ENCODE measurements at regions not wholly inside any gene's neighbourhood (a gene's known extent, or its start where the extent isn't known, plus 50 kb on each side); places are given as distances from the start of the nearest gene placed in this dataset.

DNA sequence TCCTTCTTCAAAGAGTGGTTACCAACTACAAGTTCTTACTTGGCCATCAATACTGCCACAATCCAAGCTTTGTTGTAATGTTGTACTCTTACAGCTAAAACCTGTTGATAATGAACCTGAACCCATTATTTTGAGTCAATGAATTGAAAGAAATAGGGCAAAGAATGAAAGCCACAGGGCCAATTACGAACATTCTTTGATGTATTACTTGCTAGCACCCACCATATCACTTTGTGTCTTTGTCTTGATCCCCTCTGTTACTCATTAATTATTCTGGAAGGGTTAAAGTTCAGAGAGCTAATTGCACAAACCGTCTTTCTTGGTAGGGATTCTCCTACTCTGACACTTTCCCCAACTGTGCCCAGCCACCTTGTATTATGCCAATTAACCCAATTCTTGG, 53.2 kb upstream of the TFEC start:
- WGBS, 3 donors, result 11 to 45% (median 30%) methylated on average over 2 of the region's 2 CpGs
- Histone ChIP-seq H3K27me3 (ENCODE audit: control insufficient read depth in 3 of 3, insufficient read depth in 3 of 3, low read length in 3 of 3) (no peaks in the 10 kb centered on the region), H3K27ac (ENCODE audit: low read depth in 1 of 3, low read length in 2 of 3) (no peak overlapping the region), H3K4me1 (ENCODE audit: control insufficient read depth in 3 of 3, insufficient read depth in 2 of 3, low read depth in 1 of 3, low read length in 2 of 3) (no peaks in the 10 kb centered on the region), H3K36me3 (ENCODE audit: control insufficient read depth in 3 of 3, insufficient read depth in 2 of 3, low read depth in 1 of 3, low read length in 3 of 3) (no peaks in the 10 kb centered on the region), H3K4me3 (ENCODE audit: low read depth in 1 of 3, low read length in 3 of 3) (no peak overlapping the region), H3K9me3 (ENCODE audit: control insufficient read depth in 2 of 2, insufficient read depth in 1 of 2, low read depth in 1 of 2, low read length in 1 of 2) (no peaks in the 10 kb centered on the region)
- peak in 1 of 2 donors; percentile 13 for DNase-seq
- no peak for FAIRE-seq

DNA sequence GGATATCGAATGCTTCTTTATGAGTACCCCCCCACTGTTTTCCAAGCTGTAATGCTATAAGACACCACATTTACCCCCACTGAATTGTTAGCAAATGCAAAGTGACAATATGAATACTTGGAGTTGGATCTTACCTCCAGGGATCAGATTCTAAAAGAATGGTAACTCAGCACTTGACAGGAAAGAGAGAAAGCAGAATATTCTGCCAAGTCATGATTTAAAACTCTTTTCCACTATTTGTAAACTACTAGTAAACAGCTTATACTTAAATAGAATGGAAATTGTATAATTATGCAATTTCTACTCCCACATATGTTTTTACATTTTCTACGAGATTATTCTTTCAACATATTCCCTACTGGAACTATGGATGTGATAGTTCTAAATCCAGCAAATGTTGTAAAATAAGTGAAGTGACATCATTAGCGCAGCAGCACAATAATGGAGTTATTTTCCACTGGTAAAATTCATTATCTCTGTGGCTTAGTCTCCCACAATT, 56.0 kb upstream of the TFEC start:
- DNase-seq (no peak), FAIRE-seq (no peak)
- Histone ChIP-seq H3K4me1 (ENCODE audit: control insufficient read depth in 3 of 3, insufficient read depth in 2 of 3, low read depth in 1 of 3, low read length in 2 of 3) (no peaks in the 10 kb centered on the region), H3K27ac (ENCODE audit: low read depth in 1 of 3, low read length in 2 of 3) (no peak overlapping the region), H3K27me3 (ENCODE audit: control insufficient read depth in 3 of 3, insufficient read depth in 3 of 3, low read length in 3 of 3) (no peaks in the 10 kb centered on the region), H3K36me3 (ENCODE audit: control insufficient read depth in 3 of 3, insufficient read depth in 2 of 3, low read depth in 1 of 3, low read length in 3 of 3) (no peaks in the 10 kb centered on the region), H3K4me3 (ENCODE audit: low read depth in 1 of 3, low read length in 3 of 3) (no peak overlapping the region), H3K9me3 (ENCODE audit: control insufficient read depth in 2 of 2, insufficient read depth in 1 of 2, low read depth in 1 of 2, low read length in 1 of 2) (peaks cover 0 to 7% of the 10 kb centered on the region in 2 donors)
- 77 to 90% (median 84%) methylated on average over 3 of the region's 3 CpGs for WGBS, 3 donors

DNA sequence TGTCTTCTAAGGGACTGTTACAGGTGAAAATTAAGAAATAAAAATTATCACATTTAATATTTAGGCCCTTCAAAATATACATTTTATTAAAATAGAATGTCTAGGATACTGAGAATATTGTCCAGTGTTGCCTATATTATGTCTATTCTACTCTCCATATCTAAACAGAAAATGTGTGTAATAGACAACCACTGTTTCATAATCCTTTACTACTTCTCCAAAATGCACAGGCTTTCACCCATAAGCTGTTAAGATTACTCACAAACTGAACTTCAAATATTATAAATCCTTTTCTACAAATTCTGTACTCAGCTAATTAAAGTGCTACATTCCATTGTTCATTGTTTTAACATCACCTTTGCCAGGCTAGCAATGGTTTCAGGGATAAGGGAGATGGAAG, 56.7 kb upstream of the TFEC start:
- no peak overlapping the region for H3K27ac ChIP-seq (ENCODE audit: low read depth in 1 of 3, low read length in 2 of 3)
- DNase-seq (no peak), FAIRE-seq (no peak)
- peaks cover 0 to 7% of the 10 kb centered on the region in 2 donors for H3K9me3 ChIP-seq (ENCODE audit: control insufficient read depth in 2 of 2, insufficient read depth in 1 of 2, low read depth in 1 of 2, low read length in 1 of 2)
- no peaks in the 10 kb centered on the region for H3K27me3 ChIP-seq (ENCODE audit: control insufficient read depth in 3 of 3, insufficient read depth in 3 of 3, low read length in 3 of 3)
- H3K36me3 ChIP-seq (ENCODE audit: control insufficient read depth in 3 of 3, insufficient read depth in 2 of 3, low read depth in 1 of 3, low read length in 3 of 3), result no peaks in the 10 kb centered on the region
- H3K4me3 ChIP-seq (ENCODE audit: low read depth in 1 of 3, low read length in 3 of 3), result no peak overlapping the region
- H3K4me1 ChIP-seq (ENCODE audit: control insufficient read depth in 3 of 3, insufficient read depth in 2 of 3, low read depth in 1 of 3, low read length in 2 of 3), result no peaks in the 10 kb centered on the region

DNA sequence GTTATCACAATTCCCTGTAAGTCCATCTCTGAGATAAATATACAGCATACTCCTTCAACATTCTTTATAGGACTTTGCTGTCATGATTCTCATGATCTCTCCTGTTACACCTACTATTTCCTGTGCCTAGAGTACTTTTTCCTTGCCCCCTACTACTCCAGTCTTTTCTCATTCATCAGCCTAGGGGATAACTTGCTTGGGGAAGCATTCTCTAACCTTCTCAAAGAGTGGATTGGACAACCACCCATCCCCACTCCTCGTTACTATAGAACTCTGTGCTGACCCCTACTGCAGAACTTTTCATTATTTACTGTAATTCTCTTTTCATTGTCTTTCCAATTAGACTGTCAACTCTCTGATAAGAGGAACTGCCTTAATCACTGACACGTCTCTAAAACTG, 57.4 kb upstream of the TFEC start:
- no peak overlapping the region for H3K4me3 ChIP-seq (ENCODE audit: low read depth in 1 of 3, low read length in 3 of 3)
- 57 to 66% (median 58%) methylated on average over 2 of the region's 2 CpGs for WGBS, 3 donors
- FAIRE-seq (no peak), DNase-seq (no peak)
- H3K4me1 ChIP-seq (ENCODE audit: control insufficient read depth in 3 of 3, insufficient read depth in 2 of 3, low read depth in 1 of 3, low read length in 2 of 3), result no peaks in the 10 kb centered on the region
- H3K9me3 ChIP-seq (ENCODE audit: control insufficient read depth in 2 of 2, insufficient read depth in 1 of 2, low read depth in 1 of 2, low read length in 1 of 2), result peaks cover 0 to 7% of the 10 kb centered on the region in 2 donors
- H3K27me3 ChIP-seq (ENCODE audit: control insufficient read depth in 3 of 3, insufficient read depth in 3 of 3, low read length in 3 of 3), result no peaks in the 10 kb centered on the region
- H3K36me3 ChIP-seq (ENCODE audit: control insufficient read depth in 3 of 3, insufficient read depth in 2 of 3, low read depth in 1 of 3, low read length in 3 of 3), result no peaks in the 10 kb centered on the region
- no peak overlapping the region for H3K27ac ChIP-seq (ENCODE audit: low read depth in 1 of 3, low read length in 2 of 3)

DNA sequence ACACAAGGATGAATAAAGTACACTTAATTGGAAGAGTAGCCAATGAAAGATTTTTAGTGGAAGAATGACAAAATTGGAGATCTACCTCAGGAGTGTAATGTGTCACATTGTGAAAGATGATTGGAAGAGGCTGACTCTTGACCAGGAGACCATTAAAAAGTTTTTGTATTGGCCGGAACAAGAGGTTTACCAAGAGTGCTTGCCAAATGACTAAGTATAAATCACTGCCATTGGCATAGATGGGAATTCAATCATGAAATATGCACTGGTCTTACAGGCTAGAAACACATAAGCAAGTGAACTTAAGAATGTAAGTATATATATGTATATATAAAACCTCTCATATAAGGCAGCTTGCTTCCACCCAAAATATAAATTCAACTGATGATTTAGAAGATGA, 58.7 kb upstream of the TFEC start:
- H3K36me3 ChIP-seq (ENCODE audit: control insufficient read depth in 3 of 3, insufficient read depth in 2 of 3, low read depth in 1 of 3, low read length in 3 of 3), result no peaks in the 10 kb centered on the region
- H3K27ac ChIP-seq (ENCODE audit: low read depth in 1 of 3, low read length in 2 of 3), result no peak overlapping the region
- no peak for FAIRE-seq
- DNase-seq, result no peak
- WGBS, 3 donors, result 91 to 98% (median 94%) methylated on average over 1 of the region's 1 CpG
- peaks cover 0 to 7% of the 10 kb centered on the region in 2 donors for H3K9me3 ChIP-seq (ENCODE audit: control insufficient read depth in 2 of 2, insufficient read depth in 1 of 2, low read depth in 1 of 2, low read length in 1 of 2)
- no peak overlapping the region for H3K4me3 ChIP-seq (ENCODE audit: low read depth in 1 of 3, low read length in 3 of 3)
- no peaks in the 10 kb centered on the region for H3K27me3 ChIP-seq (ENCODE audit: control insufficient read depth in 3 of 3, insufficient read depth in 3 of 3, low read length in 3 of 3)
- H3K4me1 ChIP-seq (ENCODE audit: control insufficient read depth in 3 of 3, insufficient read depth in 2 of 3, low read depth in 1 of 3, low read length in 2 of 3), result no peaks in the 10 kb centered on the region

DNA sequence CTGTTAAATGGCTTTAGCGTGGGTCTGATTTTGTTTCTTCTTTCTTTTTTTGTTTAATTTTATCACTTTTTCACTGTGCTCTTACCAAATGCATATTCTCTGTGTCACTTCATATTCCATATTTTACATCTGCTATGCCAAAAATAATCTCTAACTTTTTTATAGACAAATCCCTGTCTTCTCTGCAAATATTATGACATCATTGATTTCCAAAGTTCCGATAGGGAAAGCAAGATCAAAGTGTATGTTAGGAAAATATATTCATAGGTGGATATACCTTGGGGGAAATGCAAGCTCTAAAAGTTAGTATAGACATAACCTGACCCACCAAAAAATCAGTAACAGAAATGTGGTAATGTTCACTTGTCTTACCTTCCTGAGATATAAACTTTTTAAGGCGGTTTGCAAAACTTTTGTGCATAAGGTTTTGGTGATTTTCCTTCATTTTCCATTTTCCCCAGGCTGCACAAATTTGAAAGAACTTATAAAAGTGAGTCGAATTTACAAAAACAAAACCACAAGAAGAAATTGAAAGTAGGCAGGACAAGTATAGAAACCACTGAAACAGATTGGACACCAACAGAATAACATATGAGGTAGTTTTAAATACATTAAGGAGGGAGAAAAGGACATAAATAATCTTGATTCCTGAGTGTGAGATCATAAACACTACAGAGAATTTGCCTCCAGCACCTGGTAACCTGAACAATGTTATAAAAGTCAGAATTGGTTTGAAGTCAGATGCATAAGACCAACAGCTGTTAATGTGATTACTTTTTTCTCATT, 63.1 kb upstream of the TFEC start:
- H3K4me3 ChIP-seq (ENCODE audit: low read depth in 1 of 3, low read length in 3 of 3), result no peak overlapping the region
- H3K27ac ChIP-seq (ENCODE audit: low read depth in 1 of 3, low read length in 2 of 3), result no peak overlapping the region
- no peak for FAIRE-seq
- peaks cover 0 to 7% of the 10 kb centered on the region in 2 donors for H3K9me3 ChIP-seq (ENCODE audit: control insufficient read depth in 2 of 2, insufficient read depth in 1 of 2, low read depth in 1 of 2, low read length in 1 of 2)
- no peaks in the 10 kb centered on the region for H3K36me3 ChIP-seq (ENCODE audit: control insufficient read depth in 3 of 3, insufficient read depth in 2 of 3, low read depth in 1 of 3, low read length in 3 of 3)
- WGBS, 3 donors, result 75 to 80% (median 76%) methylated on average over 4 of the region's 4 CpGs
- no peaks in the 10 kb centered on the region for H3K27me3 ChIP-seq (ENCODE audit: control insufficient read depth in 3 of 3, insufficient read depth in 3 of 3, low read length in 3 of 3)
- no peak for DNase-seq
- H3K4me1 ChIP-seq (ENCODE audit: control insufficient read depth in 3 of 3, insufficient read depth in 2 of 3, low read depth in 1 of 3, low read length in 2 of 3), result no peaks in the 10 kb centered on the region

DNA sequence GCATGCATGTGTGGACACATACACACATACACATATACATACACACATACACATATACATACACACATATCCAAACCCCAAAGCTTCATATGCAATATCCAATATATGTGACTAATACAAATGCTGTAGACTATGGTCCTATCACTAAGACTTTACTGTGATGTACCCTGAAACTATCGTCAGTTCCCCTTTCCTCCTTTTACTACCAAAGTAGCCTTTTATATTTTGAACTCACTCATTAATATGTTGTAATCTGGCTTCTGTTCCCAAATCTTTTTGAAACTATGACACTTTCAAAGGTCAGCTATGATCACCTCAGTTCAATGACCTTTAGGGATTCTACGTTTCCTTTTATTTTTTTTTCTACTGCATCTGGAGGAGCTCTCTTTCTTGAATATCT, 64.8 kb upstream of the TFEC start:
- no peak overlapping the region for H3K27ac ChIP-seq (ENCODE audit: low read depth in 1 of 3, low read length in 2 of 3)
- peaks cover 0 to under 1% of the 10 kb centered on the region in 2 donors for H3K9me3 ChIP-seq (ENCODE audit: control insufficient read depth in 2 of 2, insufficient read depth in 1 of 2, low read depth in 1 of 2, low read length in 1 of 2)
- WGBS, 3 donors, result 64 to 81% (median 74%) methylated on average over 2 of the region's 2 CpGs
- FAIRE-seq (no peak), DNase-seq (no peak)
- H3K36me3 ChIP-seq (ENCODE audit: control insufficient read depth in 3 of 3, insufficient read depth in 2 of 3, low read depth in 1 of 3, low read length in 3 of 3), result no peaks in the 10 kb centered on the region
- no peak overlapping the region for H3K4me3 ChIP-seq (ENCODE audit: low read depth in 1 of 3, low read length in 3 of 3)
- no peaks in the 10 kb centered on the region for H3K4me1 ChIP-seq (ENCODE audit: control insufficient read depth in 3 of 3, insufficient read depth in 2 of 3, low read depth in 1 of 3, low read length in 2 of 3)
- no peaks in the 10 kb centered on the region for H3K27me3 ChIP-seq (ENCODE audit: control insufficient read depth in 3 of 3, insufficient read depth in 3 of 3, low read length in 3 of 3)

DNA sequence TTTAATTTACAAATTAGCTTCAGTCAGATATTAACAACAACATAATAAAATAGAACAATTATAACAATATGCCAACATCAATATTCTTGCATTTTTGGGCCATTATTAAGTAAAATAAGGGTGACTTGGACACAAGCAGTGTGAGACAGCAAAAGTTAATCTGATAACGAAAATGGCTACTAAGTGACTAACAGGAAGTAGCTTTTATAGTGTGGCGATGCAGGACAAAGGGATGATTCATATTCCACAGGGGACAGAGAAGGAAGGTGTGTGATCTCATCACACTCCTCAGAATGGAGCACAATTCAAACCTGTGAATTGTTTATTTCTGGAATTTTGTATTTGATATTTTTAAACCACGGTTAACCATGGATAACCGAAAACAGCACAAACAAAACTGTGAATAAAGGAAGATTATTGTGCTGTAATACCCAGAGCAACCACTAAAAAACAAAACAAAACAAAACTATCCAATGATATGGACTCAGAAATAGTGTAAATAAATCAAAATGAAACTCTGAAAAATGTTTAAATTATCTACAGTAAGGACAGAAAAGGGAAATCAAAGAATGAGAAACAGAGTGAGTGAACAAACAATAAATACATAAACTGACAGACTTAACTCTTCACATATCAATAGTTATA, 66.9 kb upstream of the TFEC start:
- no peaks in the 10 kb centered on the region for H3K27me3 ChIP-seq (ENCODE audit: control insufficient read depth in 3 of 3, insufficient read depth in 3 of 3, low read length in 3 of 3)
- 46 to 61% (median 50%) methylated on average over 4 of the region's 4 CpGs for WGBS, 3 donors
- DNase-seq (peak in 1 of 2 donors; percentile 12), FAIRE-seq (no peak)
- H3K27ac ChIP-seq (ENCODE audit: low read depth in 1 of 3, low read length in 2 of 3), result no peak overlapping the region
- H3K36me3 ChIP-seq (ENCODE audit: control insufficient read depth in 3 of 3, insufficient read depth in 2 of 3, low read depth in 1 of 3, low read length in 3 of 3), result no peaks in the 10 kb centered on the region
- no peak overlapping the region for H3K4me3 ChIP-seq (ENCODE audit: low read depth in 1 of 3, low read length in 3 of 3)
- H3K9me3 ChIP-seq (ENCODE audit: control insufficient read depth in 2 of 2, insufficient read depth in 1 of 2, low read depth in 1 of 2, low read length in 1 of 2), result no peaks in the 10 kb centered on the region
- H3K4me1 ChIP-seq (ENCODE audit: control insufficient read depth in 3 of 3, insufficient read depth in 2 of 3, low read depth in 1 of 3, low read length in 2 of 3), result no peaks in the 10 kb centered on the region

All from small intestine (tissue), 7 donors.